GM23338 (cell line): ENCODE measurements at regions not wholly inside any gene's neighbourhood (a gene's known extent, or its start where the extent isn't known, plus 50 kb on each side); places are given as distances from the start of the nearest gene placed in this dataset.

Source experiments
- ATAC-seq: fragments of 200-7000 bp; cut with Tn5 transposase; 3 replicates; pipeline ENCODE4 v1.9.1; 2020
- DNase-seq: peaks from one replicate; pipeline ENCODE4 v3.0.0-alpha.2; 2015; ENCODE audit warnings: low spot score
- H2AFZ ChIP-seq: fragments of 200-600 bp; sonication (generic); 2 replicates; pipeline ENCODE4 v1.8.0; 2016; ENCODE audit warnings: antibody characterized with exemption, mild to moderate bottlenecking, moderate library complexity
- H3F3A ChIP-seq: fragments of 200-600 bp; sonication (generic); replicated peaks from 2 replicates; pipeline ENCODE4 v1.8.0; 2017; ENCODE audit warnings: antibody characterized with exemption, mixed run types, low read depth
- H3K27ac ChIP-seq: fragments of 200-600 bp; sonication (generic); 2 replicates; pipeline ENCODE4 v1.6.1; 2016; ENCODE audit warnings: low read depth
- H3K27me3 ChIP-seq: fragments of 200-600 bp; sonication (generic); 2 replicates; pipeline ENCODE4 v1.8.0; 2016; ENCODE audit warnings: mild to moderate bottlenecking, mixed run types, moderate library complexity; ENCODE audit not compliant: insufficient read depth
- H3K36me3 ChIP-seq: fragments of 200-600 bp; sonication (generic); 2 replicates; pipeline ENCODE4 v1.8.0; 2016; ENCODE audit warnings: mild to moderate bottlenecking; ENCODE audit not compliant: insufficient read depth
- H3K4me1 ChIP-seq: fragments of 200-600 bp; sonication (generic); 2 replicates; pipeline ENCODE4 v1.8.0; 2016; ENCODE audit warnings: mild to moderate bottlenecking, moderate library complexity; ENCODE audit not compliant: insufficient read depth
- H3K4me2 ChIP-seq: fragments of 200-600 bp; sonication (generic); 2 replicates; pipeline ENCODE4 v1.7.1; 2017; ENCODE audit warnings: mixed run types
- H3K4me3 ChIP-seq: fragments of 200-600 bp; sonication (generic); 2 replicates; pipeline ENCODE4 v1.6.1; 2016; ENCODE audit warnings: mixed run types
- H3K79me2 ChIP-seq: fragments of 200-600 bp; sonication (generic); replicated peaks from 2 replicates; pipeline ENCODE4 v1.8.0; 2017; ENCODE audit warnings: mild to moderate bottlenecking; ENCODE audit not compliant: insufficient read depth
- H3K9me2 ChIP-seq: fragments of 200-600 bp; sonication (generic); 2 replicates; pipeline ENCODE4 v1.8.0; 2017; ENCODE audit not compliant: insufficient read depth
- H4K20me1 ChIP-seq: fragments of 200-600 bp; sonication (generic); replicated peaks from 2 replicates; pipeline ENCODE4 v1.8.0; 2017; ENCODE audit warnings: mild to moderate bottlenecking; ENCODE audit not compliant: insufficient read depth
- H3K27ac Mint-ChIP-seq: 2 replicates; pipeline ENCODE4 v1.8.0; 2020; ENCODE audit warnings: inconsistent platforms, mild to moderate bottlenecking, moderate library complexity, mixed read lengths
- H3K27me3 Mint-ChIP-seq: 3 replicates; pipeline ENCODE4 v1.8.0; 2022; ENCODE audit warnings: low read depth, mild to moderate bottlenecking, moderate library complexity, mixed read lengths, inconsistent platforms; ENCODE audit not compliant: insufficient read depth, poor library complexity
- H3K36me3 Mint-ChIP-seq: 3 replicates; pipeline ENCODE4 v1.8.0; 2021; ENCODE audit warnings: low read depth, mild to moderate bottlenecking, inconsistent platforms, moderate library complexity, mixed read lengths
- H3K4me1 Mint-ChIP-seq: 3 replicates; pipeline ENCODE4 v1.8.0; 2020; ENCODE audit warnings: mild to moderate bottlenecking, inconsistent platforms, mixed read lengths
- H3K4me3 Mint-ChIP-seq: 3 replicates; pipeline ENCODE4 v1.8.0; 2021; ENCODE audit warnings: moderate library complexity, mild to moderate bottlenecking, inconsistent platforms, mixed read lengths
- H3K9me3 Mint-ChIP-seq: 3 replicates; pipeline ENCODE4 v1.8.0; 2020; ENCODE audit warnings: moderate library complexity, mild to moderate bottlenecking, inconsistent platforms, mixed read lengths
- CTCF ChIP-seq, 2 experiments: fragments of 200-600 bp in 1 of 2; sonication (generic) in 1 of 2; conservative IDR thresholded peaks; 2 replicates each; pipeline versions ENCODE4 v1.5.1 to v1.6.1; 2016 to 2017; ENCODE audit warnings: antibody characterized with exemption in 2 of 2, low read depth in 2 of 2, mild to moderate bottlenecking in 2 of 2, moderate library complexity in 1 of 2
- ETS1 ChIP-seq: IDR thresholded peaks from 2 replicates; pipeline ENCODE4 v1.6.1; 2016; ENCODE audit warnings: antibody characterized with exemption
- EZH2phosphoT487 ChIP-seq: fragments of 200-600 bp; sonication (generic); IDR thresholded peaks from one replicate; pipeline ENCODE4 v1.8.1; 2018; ENCODE audit warnings: antibody characterized with exemption; ENCODE audit not compliant: unreplicated experiment
- JUNB ChIP-seq: IDR thresholded peaks from one replicate; pipeline ENCODE4 v1.6.1; 2016; ENCODE audit warnings: antibody characterized with exemption; ENCODE audit not compliant: unreplicated experiment
- NANOG ChIP-seq: IDR thresholded peaks from 2 replicates; pipeline ENCODE4 v1.6.1; 2016; ENCODE audit warnings: antibody characterized with exemption, borderline replicate concordance
- POLR2AphosphoS5 ChIP-seq: IDR thresholded peaks from 2 replicates; pipeline ENCODE4 v1.6.1; 2016; ENCODE audit warnings: antibody characterized with exemption, low read depth
- REST ChIP-seq: IDR thresholded peaks from one replicate; pipeline ENCODE4 v1.6.1; 2018; ENCODE audit warnings: antibody characterized with exemption; ENCODE audit not compliant: unreplicated experiment
- ZNF331 ChIP-seq: fragments of 250-450 bp; sonication (Bioruptor Pico); IDR thresholded peaks from 2 replicates; pipeline ENCODE4 v1.5.0; 2020; ENCODE audit warnings: low read depth, mild to moderate bottlenecking, moderate library complexity
- ZNF462 ChIP-seq: fragments of 250-450 bp; sonication (Bioruptor Pico); IDR thresholded peaks from 2 replicates; pipeline ENCODE4 v1.5.0; 2020; ENCODE audit warnings: mild to moderate bottlenecking, moderate library complexity

GRCh38 chr13:107969546-107969945 lies 245.8 kb downstream of the LIG4 start:
- Mint-ChIP-seq H3K9me3 (no peaks in the 10 kb centered on the region; the same call in 2 of the 3 replicates), H3K27ac (no peak overlapping the region), H3K4me1 (no peaks in the 10 kb centered on the region; the same call in 1 of the 3 replicates), H3K27me3 (no peaks in the 10 kb centered on the region), H3K4me3 (no peak overlapping the region), H3K36me3 (peaks cover 3% of the 10 kb centered on the region; the same call in 1 of the 3 replicates)
- TF ChIP-seq POLR2AphosphoS5 = no peak
- TF ChIP-seq ZNF462 (CRISPR knock-in tag) = no peak
- TF ChIP-seq JUNB = no peak
- TF ChIP-seq CTCF (conservative IDR thresholded peaks at IDR 0.05; ENCODE audit: low read depth in 2 of 2) = no peak
- TF ChIP-seq EZH2phosphoT487 = no peak
- TF ChIP-seq REST = no peak
- TF ChIP-seq NANOG = no peak
- TF ChIP-seq ZNF331 = no peak
- no peak for TF ChIP-seq ETS1
- Histone ChIP-seq H3K27ac (no peak overlapping the region), H3K4me1 (no peaks in the 10 kb centered on the region), H3K9me2 (no peaks in the 10 kb centered on the region), H3K79me2 (no peaks in the 10 kb centered on the region), H3K27me3 (no peaks in the 10 kb centered on the region), H3K4me2 (no peak overlapping the region), H3K4me3 (no peak overlapping the region), H4K20me1 (no peaks in the 10 kb centered on the region), H3F3A (no peaks in the 10 kb centered on the region), H3K36me3 (no peaks in the 10 kb centered on the region), H2AFZ (no peak overlapping the region)
- no peak for ATAC-seq
- DNase-seq = no peak
